ENCODE measurements at regions not wholly inside any gene's neighbourhood (a gene's known extent, or its start where the extent isn't known, plus 50 kb on each side); places are given as distances from the start of the nearest gene placed in this dataset.

- no peak for TF ChIP-seq CTCF (IDR thresholded peaks at IDR 0.05)
- TF ChIP-seq, protein P1, sequence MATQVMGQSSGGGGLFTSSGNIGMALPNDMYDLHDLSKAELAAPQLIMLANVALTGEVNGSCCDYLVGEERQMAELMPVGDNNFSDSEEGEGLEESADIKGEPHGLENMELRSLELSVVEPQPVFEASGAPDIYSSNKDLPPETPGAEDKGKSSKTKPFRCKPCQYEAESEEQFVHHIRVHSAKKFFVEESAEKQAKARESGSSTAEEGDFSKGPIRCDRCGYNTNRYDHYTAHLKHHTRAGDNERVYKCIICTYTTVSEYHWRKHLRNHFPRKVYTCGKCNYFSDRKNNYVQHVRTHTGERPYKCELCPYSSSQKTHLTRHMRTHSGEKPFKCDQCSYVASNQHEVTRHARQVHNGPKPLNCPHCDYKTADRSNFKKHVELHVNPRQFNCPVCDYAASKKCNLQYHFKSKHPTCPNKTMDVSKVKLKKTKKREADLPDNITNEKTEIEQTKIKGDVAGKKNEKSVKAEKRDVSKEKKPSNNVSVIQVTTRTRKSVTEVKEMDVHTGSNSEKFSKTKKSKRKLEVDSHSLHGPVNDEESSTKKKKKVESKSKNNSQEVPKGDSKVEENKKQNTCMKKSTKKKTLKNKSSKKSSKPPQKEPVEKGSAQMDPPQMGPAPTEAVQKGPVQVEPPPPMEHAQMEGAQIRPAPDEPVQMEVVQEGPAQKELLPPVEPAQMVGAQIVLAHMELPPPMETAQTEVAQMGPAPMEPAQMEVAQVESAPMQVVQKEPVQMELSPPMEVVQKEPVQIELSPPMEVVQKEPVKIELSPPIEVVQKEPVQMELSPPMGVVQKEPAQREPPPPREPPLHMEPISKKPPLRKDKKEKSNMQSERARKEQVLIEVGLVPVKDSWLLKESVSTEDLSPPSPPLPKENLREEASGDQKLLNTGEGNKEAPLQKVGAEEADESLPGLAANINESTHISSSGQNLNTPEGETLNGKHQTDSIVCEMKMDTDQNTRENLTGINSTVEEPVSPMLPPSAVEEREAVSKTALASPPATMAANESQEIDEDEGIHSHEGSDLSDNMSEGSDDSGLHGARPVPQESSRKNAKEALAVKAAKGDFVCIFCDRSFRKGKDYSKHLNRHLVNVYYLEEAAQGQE (IDR thresholded peaks at IDR 0.05; ENCODE audit: insufficient read depth in 1 of 2, low read depth in 2 of 2, low read length in 1 of 2): no peak
- no peak for TF ChIP-seq POLR2AphosphoS5 (IDR thresholded peaks at IDR 0.05; ENCODE audit: low read depth, low read length)
These were observed 292.8 kb downstream of the NXPE2 start for GRCh38 chr11:114970927-114971645.

Measured in Panc1 (cell line).